ENCODE measurements at regions not wholly inside any gene's neighbourhood (a gene's known extent, or its start where the extent isn't known, plus 50 kb on each side); places are given as distances from the start of the nearest gene placed in this dataset.

DNA sequence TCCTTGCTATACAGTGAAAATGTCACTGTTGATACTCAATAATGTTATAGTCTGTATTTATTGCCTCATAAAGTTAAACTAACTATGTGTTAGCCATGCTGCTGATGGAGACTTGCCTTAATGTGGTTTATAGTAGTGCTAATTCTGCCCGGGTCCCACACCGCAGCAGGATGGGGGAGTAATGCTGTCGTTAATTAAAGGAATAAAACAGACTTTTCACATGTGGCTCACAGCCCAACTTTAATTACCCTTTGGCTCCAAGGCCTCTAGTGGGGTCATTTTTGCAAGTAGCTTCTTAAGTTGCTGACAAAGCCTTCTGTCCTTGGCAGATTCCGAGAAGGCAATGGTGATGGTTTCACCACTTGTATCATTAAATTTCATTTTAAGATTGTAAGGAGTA, 634.3 kb downstream of the TBC1D32 start:
- FAIRE-seq (no peak), DNase-seq (ENCODE audit: low spot score) (no peak), ATAC-seq (no peak)
- no peaks in the 10 kb centered on the region for H3K36me3 ChIP-seq (replicated peaks in 1 of 2; ENCODE audit: control insufficient read depth in 1 of 2, insufficient read depth in 2 of 2, low read length in 2 of 2)
- ChIA-PET POLR2A (no interaction called here), CTCF (ENCODE audit: low intra/inter-chr PET ratio, low total read pairs) (no interaction called here)
- no peak overlapping the region for H3K27ac ChIP-seq (ENCODE audit: extremely low read length, insufficient read depth, low read length)
- intact Hi-C loops (cut with micrococcal nuclease; ENCODE audit: unreplicated experiment) = no loop called here
- H3K79me2 ChIP-seq (ENCODE audit: insufficient read depth, low read length) = no peaks in the 10 kb centered on the region
- 14% methylated on average over 4 of the region's 4 CpGs for WGBS (ENCODE audit: low lambda C conversion rate)
- no peak overlapping the region for H3K9ac ChIP-seq (ENCODE audit: insufficient read depth, low read depth, low read length)
- H3K4me1 ChIP-seq (ENCODE audit: insufficient read depth, low read length) = no peaks in the 10 kb centered on the region
- in situ Hi-C loops (cut with HindIII; ENCODE audit: extremely low pct_ligation_motif_present, low pct_unique_long_range_greater_than_20kb) = no loop called here
- H4K20me1 ChIP-seq (ENCODE audit: insufficient read depth, low read length) = no peaks in the 10 kb centered on the region
- no peak overlapping the region for H3K4me3 ChIP-seq (replicated peaks in 1 of 3; ENCODE audit: insufficient read depth in 1 of 3, low read depth in 2 of 3, low read length in 3 of 3)
- no peak overlapping the region for H3K4me2 ChIP-seq (ENCODE audit: low read depth, low read length)
- no peaks in the 10 kb centered on the region for H3K27me3 ChIP-seq (ENCODE audit: control insufficient read depth in 1 of 2, insufficient read depth in 2 of 2, low read length in 2 of 2)
- no TSS peak for BruUV-seq (replicated peaks)
- TF ChIP-seq NFYB (CRISPR knock-in tag; IDR thresholded peaks at IDR 0.05) = no peak
- TF ChIP-seq KDM6A (CRISPR knock-in tag; IDR thresholded peaks at IDR 0.05; ENCODE audit: low read depth) = no peak
- no peak for TF ChIP-seq ZNF746 (CRISPR knock-in tag; IDR thresholded peaks at IDR 0.05)
- TF ChIP-seq, protein P1, sequence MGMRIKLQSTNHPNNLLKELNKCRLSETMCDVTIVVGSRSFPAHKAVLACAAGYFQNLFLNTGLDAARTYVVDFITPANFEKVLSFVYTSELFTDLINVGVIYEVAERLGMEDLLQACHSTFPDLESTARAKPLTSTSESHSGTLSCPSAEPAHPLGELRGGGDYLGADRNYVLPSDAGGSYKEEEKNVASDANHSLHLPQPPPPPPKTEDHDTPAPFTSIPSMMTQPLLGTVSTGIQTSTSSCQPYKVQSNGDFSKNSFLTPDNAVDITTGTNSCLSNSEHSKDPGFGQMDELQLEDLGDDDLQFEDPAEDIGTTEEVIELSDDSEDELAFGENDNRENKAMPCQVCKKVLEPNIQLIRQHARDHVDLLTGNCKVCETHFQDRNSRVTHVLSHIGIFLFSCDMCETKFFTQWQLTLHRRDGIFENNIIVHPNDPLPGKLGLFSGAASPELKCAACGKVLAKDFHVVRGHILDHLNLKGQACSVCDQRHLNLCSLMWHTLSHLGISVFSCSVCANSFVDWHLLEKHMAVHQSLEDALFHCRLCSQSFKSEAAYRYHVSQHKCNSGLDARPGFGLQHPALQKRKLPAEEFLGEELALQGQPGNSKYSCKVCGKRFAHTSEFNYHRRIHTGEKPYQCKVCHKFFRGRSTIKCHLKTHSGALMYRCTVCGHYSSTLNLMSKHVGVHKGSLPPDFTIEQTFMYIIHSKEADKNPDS (CRISPR knock-in tag; IDR thresholded peaks at IDR 0.05) = no peak
- TF ChIP-seq TOE1 (CRISPR knock-in tag; IDR thresholded peaks at IDR 0.05) = no peak
- TF ChIP-seq, protein P2, sequence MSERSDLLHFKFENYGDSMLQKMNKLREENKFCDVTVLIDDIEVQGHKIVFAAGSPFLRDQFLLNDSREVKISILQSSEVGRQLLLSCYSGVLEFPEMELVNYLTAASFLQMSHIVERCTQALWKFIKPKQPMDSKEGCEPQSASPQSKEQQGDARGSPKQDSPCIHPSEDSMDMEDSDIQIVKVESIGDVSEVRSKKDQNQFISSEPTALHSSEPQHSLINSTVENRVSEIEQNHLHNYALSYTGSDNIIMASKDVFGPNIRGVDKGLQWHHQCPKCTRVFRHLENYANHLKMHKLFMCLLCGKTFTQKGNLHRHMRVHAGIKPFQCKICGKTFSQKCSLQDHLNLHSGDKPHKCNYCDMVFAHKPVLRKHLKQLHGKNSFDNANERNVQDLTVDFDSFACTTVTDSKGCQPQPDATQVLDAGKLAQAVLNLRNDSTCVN (CRISPR knock-in tag; IDR thresholded peaks at IDR 0.05; ENCODE audit: borderline replicate concordance) = no peak
- TF ChIP-seq ZBTB42 (CRISPR knock-in tag; IDR thresholded peaks at IDR 0.05) = no peak
- TF ChIP-seq, protein P3, sequence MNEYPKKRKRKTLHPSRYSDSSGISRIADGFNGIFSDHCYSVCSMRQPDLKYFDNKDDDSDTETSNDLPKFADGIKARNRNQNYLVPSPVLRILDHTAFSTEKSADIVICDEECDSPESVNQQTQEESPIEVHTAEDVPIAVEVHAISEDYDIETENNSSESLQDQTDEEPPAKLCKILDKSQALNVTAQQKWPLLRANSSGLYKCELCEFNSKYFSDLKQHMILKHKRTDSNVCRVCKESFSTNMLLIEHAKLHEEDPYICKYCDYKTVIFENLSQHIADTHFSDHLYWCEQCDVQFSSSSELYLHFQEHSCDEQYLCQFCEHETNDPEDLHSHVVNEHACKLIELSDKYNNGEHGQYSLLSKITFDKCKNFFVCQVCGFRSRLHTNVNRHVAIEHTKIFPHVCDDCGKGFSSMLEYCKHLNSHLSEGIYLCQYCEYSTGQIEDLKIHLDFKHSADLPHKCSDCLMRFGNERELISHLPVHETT (CRISPR knock-in tag; conservative IDR thresholded peaks at IDR 0.05) = no peak
- H2AFZ ChIP-seq (ENCODE audit: low read length) = no peak overlapping the region
- H3K9me3 ChIP-seq (ENCODE audit: low read length) = peaks cover 11% of the 10 kb centered on the region; the same call in 1 of the 2 replicates
